CD14-positive monocyte (primary cell): ENCODE measurements at regions not wholly inside any gene's neighbourhood (a gene's known extent, or its start where the extent isn't known, plus 50 kb on each side); places are given as distances from the start of the nearest gene placed in this dataset.
"Not testable (repeated sequence)": the region's sequence is repeated elsewhere in the genome, so short reads cannot be mapped to it uniquely, and the experiment has no call there.

Experiments
- DNase-seq, 3 donors: peaks; one replicate each; pipeline ENCODE4 v3.0.0-alpha.2; 2011 to 2022
- H2AFZ ChIP-seq: 2 replicates; pipeline ENCODE4 v1.6.0; 2012; ENCODE audit warnings: mild to moderate bottlenecking, low read depth, low read length, inconsistent platforms; ENCODE audit not compliant: insufficient read depth, poor library complexity, severe bottlenecking
- H3K27ac ChIP-seq, 2 donors: 1 replicate in 1 of 2; 2 replicates in 1 of 2; pipeline ENCODE4 v1.5.1; 2012 to 2013; ENCODE audit warnings: low read length in 2 of 2, control low read depth in 1 of 2, inconsistent platforms in 1 of 2, low read depth in 1 of 2, mild to moderate bottlenecking in 1 of 2
- H3K27me3 ChIP-seq, 2 donors: one replicate each; pipeline versions ENCODE4 v1.6.0 to v1.6.1; 2011 to 2013; ENCODE audit warnings: low read length in 2 of 2; ENCODE audit not compliant: control insufficient read depth in 2 of 2, insufficient read depth in 2 of 2
- H3K36me3 ChIP-seq, 2 donors: replicated peaks in 1 of 2; 1 replicate in 1 of 2; 2 replicates in 1 of 2; pipeline versions ENCODE4 v1.5.1 to v1.6.1; 2012 to 2013; ENCODE audit warnings: low read length in 2 of 2, control low read depth in 1 of 2, inconsistent platforms in 1 of 2, mild to moderate bottlenecking in 1 of 2; ENCODE audit not compliant: insufficient read depth in 2 of 2, control insufficient read depth in 1 of 2
- H3K4me1 ChIP-seq, 2 donors: 1 replicate in 1 of 2; 2 replicates in 1 of 2; pipeline versions ENCODE4 v1.5.1 to v1.6.1; 2012 to 2013; ENCODE audit warnings: low read length in 2 of 2, control low read depth in 1 of 2, inconsistent platforms in 1 of 2, mild to moderate bottlenecking in 1 of 2, moderate library complexity in 1 of 2; ENCODE audit not compliant: insufficient read depth in 2 of 2, control insufficient read depth in 1 of 2
- H3K4me2 ChIP-seq: replicated peaks from 2 replicates; pipeline ENCODE3; 2012; ENCODE audit warnings: low read length, moderate library complexity, mild to moderate bottlenecking; ENCODE audit not compliant: poor library complexity, severe bottlenecking; ENCODE audit errors: extremely low read depth
- H3K4me3 ChIP-seq, 3 experiments: fragments of 200-600 bp in 1 of 3; sonication (generic) in 1 of 3; replicated peaks in 1 of 3; 1 replicate in 2 of 3; 2 replicates in 1 of 3; pipeline ENCODE4 v1.5.1; 2011 to 2013; ENCODE audit warnings: low read length in 3 of 3, mild to moderate bottlenecking in 3 of 3, control low read depth in 2 of 3, low read depth in 2 of 3, inconsistent platforms in 1 of 3, moderate library complexity in 1 of 3
- H3K79me2 ChIP-seq: 2 replicates; pipeline ENCODE4 v1.6.0; 2012; ENCODE audit warnings: mild to moderate bottlenecking, control low read depth, inconsistent platforms, low read length, moderate library complexity; ENCODE audit not compliant: insufficient read depth
- H3K9ac ChIP-seq: 2 replicates; pipeline ENCODE4 v1.6.0; 2017; ENCODE audit warnings: low read length, mild to moderate bottlenecking; ENCODE audit not compliant: insufficient read depth, poor library complexity, severe bottlenecking
- H3K9me3 ChIP-seq, 2 donors: replicated peaks in 1 of 2; 1 replicate in 1 of 2; 2 replicates in 1 of 2; pipeline versions ENCODE4 v1.5.1 to v1.6.1; 2012 to 2013; ENCODE audit warnings: low read length in 2 of 2, control low read depth in 1 of 2; ENCODE audit not compliant: control insufficient read depth in 1 of 2, insufficient read depth in 1 of 2
- H4K20me1 ChIP-seq: 2 replicates; pipeline ENCODE4 v1.6.0; 2012; ENCODE audit warnings: mild to moderate bottlenecking, low read length, control low read depth, moderate library complexity; ENCODE audit not compliant: insufficient read depth
- H3K27ac Mint-ChIP-seq, 7 donors: one replicate each; pipeline ENCODE4 v1.8.0; 2020; ENCODE audit warnings: mild to moderate bottlenecking in 7 of 7, mixed read lengths in 7 of 7, moderate library complexity in 6 of 7, inconsistent platforms in 2 of 7
- H3K27me3 Mint-ChIP-seq, 3 donors: one replicate each; pipeline ENCODE4 v1.8.0; 2021 to 2022; ENCODE audit warnings: low read depth in 3 of 3, mild to moderate bottlenecking in 3 of 3, mixed read lengths in 3 of 3, moderate library complexity in 3 of 3, inconsistent platforms in 1 of 3
- H3K36me3 Mint-ChIP-seq, 2 donors: one replicate each; pipeline ENCODE4 v1.8.0; 2020; ENCODE audit warnings: mixed read lengths in 2 of 2, inconsistent platforms in 1 of 2, mild to moderate bottlenecking in 1 of 2
- H3K4me1 Mint-ChIP-seq: one replicate; pipeline ENCODE4 v1.8.0; 2020; ENCODE audit warnings: mild to moderate bottlenecking, mixed read lengths
- H3K4me3 Mint-ChIP-seq, 2 donors: one replicate each; pipeline ENCODE4 v1.8.0; 2020; ENCODE audit warnings: mild to moderate bottlenecking in 2 of 2, mixed read lengths in 2 of 2, moderate library complexity in 1 of 2
- H3K9me3 Mint-ChIP-seq, 7 donors: one replicate each; pipeline ENCODE4 v1.8.0; 2020 to 2022; ENCODE audit warnings: mixed read lengths in 7 of 7, mild to moderate bottlenecking in 6 of 7, moderate library complexity in 6 of 7, inconsistent platforms in 2 of 7
- CTCF ChIP-seq: fragments of 200-600 bp; IDR thresholded peaks from one replicate; pipeline ENCODE4 v1.8.0; 2022; ENCODE audit warnings: antibody characterized with exemption, mild to moderate bottlenecking
- WGBS: methylation state at CpG from one replicate; pipeline ENCODE4 v1.1.5; 2013; ENCODE audit warnings: missing lambda C conversion rate; ENCODE audit not compliant: insufficient coverage; 5-methylcytosine and 5-hydroxymethylcytosine counted together
- intact Hi-C, 2 donors: fragments of 100-400 bp; cut with micrococcal nuclease; formaldehyde crosslinking; loops; one replicate each; pipeline versions ENCODE4 v1.15.0 to v1.15.1; 2023

GRCh38 chr20:53808733-53809132 is 215.1 kb upstream of the ZNF217 start:
- H3K79me2 ChIP-seq = no peaks in the 10 kb centered on the region
- no peak overlapping the region for H3K4me2 ChIP-seq
- H3K36me3 ChIP-seq = no peaks in the 10 kb centered on the region
- H3K4me1 Mint-ChIP-seq = peaks cover under 1% of the 10 kb centered on the region
- intact Hi-C loops = no loop called here
- H3K27me3 Mint-ChIP-seq = peaks cover 0 to 4% (median 0%) of the 10 kb centered on the region in 3 donors
- H3K4me1 ChIP-seq = no peaks in the 10 kb centered on the region
- no peaks in the 10 kb centered on the region for H3K36me3 Mint-ChIP-seq
- no peaks in the 10 kb centered on the region for H3K9me3 ChIP-seq
- no peak overlapping the region for H3K9ac ChIP-seq
- H3K4me3 ChIP-seq = no peak overlapping the region
- TF ChIP-seq CTCF = no peak
- no peak overlapping the region for H3K4me3 Mint-ChIP-seq
- H2AFZ ChIP-seq = no peak overlapping the region
- no peaks in the 10 kb centered on the region for H3K9me3 Mint-ChIP-seq
- DNase-seq = no peak
- WGBS = 100% methylated on average over 1 of the region's 3 CpGs
- no peak overlapping the region for H3K27ac ChIP-seq
- no peaks in the 10 kb centered on the region for H4K20me1 ChIP-seq
- H3K27me3 ChIP-seq = no peaks in the 10 kb centered on the region
- H3K27ac Mint-ChIP-seq = no peak overlapping the region

GRCh38 chr20:53808302-53808701 is 214.7 kb upstream of the ZNF217 start:
- not testable (repeated sequence) for H3K9me3 Mint-ChIP-seq, H3K4me3 Mint-ChIP-seq, DNase-seq

More at GRCh38 chr20:53808302-53808701, 214.7 kb upstream of the ZNF217 start:
- H3K79me2 ChIP-seq, intact Hi-C loops, H3K9ac ChIP-seq, H3K4me2 ChIP-seq, H3K4me1 ChIP-seq, H3K36me3 Mint-ChIP-seq, H4K20me1 ChIP-seq, H3K9me3 ChIP-seq, H2AFZ ChIP-seq, H3K36me3 ChIP-seq, H3K27ac Mint-ChIP-seq, H3K27ac ChIP-seq, H3K4me3 ChIP-seq, H3K27me3 Mint-ChIP-seq, H3K27me3 ChIP-seq, H3K4me1 Mint-ChIP-seq: not testable (repeated sequence)
- 40% methylated on average over 1 of the region's 10 CpGs for WGBS
